Caco-2 (cell line): ENCODE measurements at regions not wholly inside any gene's neighbourhood (a gene's known extent, or its start where the extent isn't known, plus 50 kb on each side); places are given as distances from the start of the nearest gene placed in this dataset.

ENCODE experiments used
- BruUV-seq: library from RNA; stranded (reverse); fragments of 400-500 nt; replicated peaks from 2 replicates; lab custom pipeline; 2021; lab: Mats Ljungman, UMichigan
- CTCF ChIA-PET: fragments of 300-600 bp; sonication (Branson Sonifier 250); formaldehyde crosslinking; loops from one replicate; lab custom pipeline; 2022; ENCODE audit warnings: antibody characterized with exemption; lab: Charles Lee
- POLR2A ChIA-PET: fragments of 300-600 bp; sonication (Branson Sonifier 250); formaldehyde crosslinking; loops from one replicate; lab custom pipeline; 2022; ENCODE audit warnings: antibody characterized with exemption; lab: Charles Lee
- DNase-seq, 2 experiments: peaks; one replicate each; pipeline versions ENCODE4 v3.0.0 to v3.0.0-alpha.2; 2020 to 2022
- H3K27me3 ChIP-seq: replicated peaks from 2 replicates; pipeline ENCODE4 v1.6.0; 2011; ENCODE audit warnings: low read length; ENCODE audit not compliant: control insufficient read depth, insufficient read depth
- H3K36me3 ChIP-seq: 2 replicates; pipeline ENCODE4 v1.5.1; 2011; ENCODE audit warnings: low read length; ENCODE audit not compliant: control insufficient read depth, insufficient read depth
- H3K4me1 ChIP-seq: fragments of 250-450 bp; sonication (Bioruptor Pico); 2 replicates; pipeline ENCODE4 v1.5.1; 2020; ENCODE audit warnings: mild to moderate bottlenecking
- H3K4me3 ChIP-seq: 2 replicates; pipeline ENCODE4 v1.5.1; 2011; ENCODE audit warnings: low read depth, mild to moderate bottlenecking, control low read depth, low read length
- H3K9me3 ChIP-seq: fragments of 250-450 bp; sonication (Bioruptor Pico); 2 replicates; pipeline ENCODE4 v1.5.1; 2020; ENCODE audit warnings: mild to moderate bottlenecking, moderate library complexity
- H3K27ac Mint-ChIP-seq: one replicate; pipeline ENCODE4 v1.8.0; 2022; ENCODE audit warnings: mixed read lengths; ENCODE audit not compliant: unreplicated experiment
- H3K27me3 Mint-ChIP-seq: one replicate; pipeline ENCODE4 v1.8.0; 2022; ENCODE audit warnings: mixed read lengths; ENCODE audit not compliant: insufficient read depth, unreplicated experiment
- H3K36me3 Mint-ChIP-seq: one replicate; pipeline ENCODE4 v1.8.0; 2022; ENCODE audit warnings: mild to moderate bottlenecking, mixed read lengths; ENCODE audit not compliant: insufficient read depth, unreplicated experiment
- H3K4me1 Mint-ChIP-seq: one replicate; pipeline ENCODE4 v1.8.0; 2022; ENCODE audit warnings: low read depth, mixed read lengths; ENCODE audit not compliant: unreplicated experiment
- H3K4me3 Mint-ChIP-seq: one replicate; pipeline ENCODE4 v1.8.0; 2022; ENCODE audit warnings: mild to moderate bottlenecking, moderate library complexity, mixed read lengths; ENCODE audit not compliant: unreplicated experiment
- H3K9me3 Mint-ChIP-seq: one replicate; pipeline ENCODE4 v1.8.0; 2022; ENCODE audit warnings: mixed read lengths; ENCODE audit not compliant: unreplicated experiment
- intact Hi-C: fragments of 100-400 bp; cut with micrococcal nuclease; formaldehyde crosslinking; loops from one replicate; pipeline ENCODE4 v1.10.0; 2022; ENCODE audit not compliant: unreplicated experiment
- TF ChIP-seq, protein P1 (sequence below), 2 experiments: fragments of 200-600 bp in 1 of 2; IDR thresholded peaks; 1 replicate in 1 of 2; 2 replicates in 1 of 2; pipeline versions ENCODE4 v1.5.1 to v1.8.0; 2011 to 2022; ENCODE audit warnings: antibody characterized with exemption in 1 of 2, control low read depth in 1 of 2, inconsistent platforms in 1 of 2, low read depth in 1 of 2, low read length in 1 of 2, mild to moderate bottlenecking in 1 of 2, moderate library complexity in 1 of 2; ENCODE audit not compliant: insufficient read depth in 1 of 2, severe bottlenecking in 1 of 2, unreplicated experiment in 1 of 2

DNA sequence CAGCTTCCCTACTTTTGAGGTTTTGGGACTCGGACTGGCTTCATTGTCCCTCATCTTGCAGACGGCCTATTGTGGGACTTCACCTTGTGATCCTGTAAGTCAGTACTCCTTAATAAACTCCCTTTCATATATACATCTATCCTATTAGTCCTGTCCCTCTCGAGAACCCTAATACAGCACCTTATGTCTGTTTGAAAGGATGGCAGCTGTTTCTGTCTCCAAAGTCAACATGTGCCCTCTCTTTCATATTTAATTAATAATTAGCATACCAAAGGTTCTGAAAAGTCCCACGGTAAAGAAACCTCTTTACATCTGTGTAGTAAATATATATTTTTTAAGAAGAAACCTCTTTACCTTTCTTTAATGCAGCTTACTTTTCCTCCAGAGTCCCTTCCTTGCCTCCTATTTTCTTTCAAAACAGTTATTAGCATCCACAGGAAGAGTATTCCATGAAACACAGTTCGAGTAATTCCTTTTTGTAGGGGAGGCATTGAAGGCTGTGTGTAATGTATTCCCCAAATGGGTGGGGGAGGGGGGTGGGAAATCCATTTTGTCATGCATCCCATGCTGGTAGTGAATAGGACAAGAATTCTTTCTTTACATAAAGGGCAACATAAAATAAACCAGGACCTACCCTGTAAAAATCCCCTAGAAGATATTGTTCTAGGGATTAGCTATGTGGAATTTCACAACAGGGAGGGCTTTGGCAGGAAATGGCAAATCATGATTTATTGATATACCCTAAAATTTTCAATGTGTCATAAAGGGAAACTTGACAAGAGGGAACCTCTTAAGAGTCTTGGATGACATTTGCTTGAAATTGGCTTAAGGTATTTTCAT, 241.5 kb downstream of the SUDS3 start:
- Mint-ChIP-seq H3K9me3 (no peaks in the 10 kb centered on the region), H3K27me3 (peaks cover 18% of the 10 kb centered on the region), H3K36me3 (no peaks in the 10 kb centered on the region), H3K4me1 (no peaks in the 10 kb centered on the region), H3K27ac (no peak overlapping the region), H3K4me3 (no peak overlapping the region)
- ChIA-PET POLR2A (no interaction called here), CTCF (no interaction called here)
- Histone ChIP-seq H3K36me3 (no peaks in the 10 kb centered on the region), H3K4me3 (no peak overlapping the region), H3K27me3 (no peaks in the 10 kb centered on the region), H3K9me3 (no peaks in the 10 kb centered on the region), H3K4me1 (no peaks in the 10 kb centered on the region)
- BruUV-seq: no TSS peak
- intact Hi-C loops: no loop called here
- TF ChIP-seq, protein P1, sequence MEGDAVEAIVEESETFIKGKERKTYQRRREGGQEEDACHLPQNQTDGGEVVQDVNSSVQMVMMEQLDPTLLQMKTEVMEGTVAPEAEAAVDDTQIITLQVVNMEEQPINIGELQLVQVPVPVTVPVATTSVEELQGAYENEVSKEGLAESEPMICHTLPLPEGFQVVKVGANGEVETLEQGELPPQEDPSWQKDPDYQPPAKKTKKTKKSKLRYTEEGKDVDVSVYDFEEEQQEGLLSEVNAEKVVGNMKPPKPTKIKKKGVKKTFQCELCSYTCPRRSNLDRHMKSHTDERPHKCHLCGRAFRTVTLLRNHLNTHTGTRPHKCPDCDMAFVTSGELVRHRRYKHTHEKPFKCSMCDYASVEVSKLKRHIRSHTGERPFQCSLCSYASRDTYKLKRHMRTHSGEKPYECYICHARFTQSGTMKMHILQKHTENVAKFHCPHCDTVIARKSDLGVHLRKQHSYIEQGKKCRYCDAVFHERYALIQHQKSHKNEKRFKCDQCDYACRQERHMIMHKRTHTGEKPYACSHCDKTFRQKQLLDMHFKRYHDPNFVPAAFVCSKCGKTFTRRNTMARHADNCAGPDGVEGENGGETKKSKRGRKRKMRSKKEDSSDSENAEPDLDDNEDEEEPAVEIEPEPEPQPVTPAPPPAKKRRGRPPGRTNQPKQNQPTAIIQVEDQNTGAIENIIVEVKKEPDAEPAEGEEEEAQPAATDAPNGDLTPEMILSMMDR (IDR thresholded peaks at IDR 0.05; ENCODE audit: insufficient read depth in 1 of 2, low read depth in 1 of 2, low read length in 1 of 2, severe bottlenecking in 1 of 2, unreplicated experiment in 1 of 2): no peak
- DNase-seq: no peak

DNA sequence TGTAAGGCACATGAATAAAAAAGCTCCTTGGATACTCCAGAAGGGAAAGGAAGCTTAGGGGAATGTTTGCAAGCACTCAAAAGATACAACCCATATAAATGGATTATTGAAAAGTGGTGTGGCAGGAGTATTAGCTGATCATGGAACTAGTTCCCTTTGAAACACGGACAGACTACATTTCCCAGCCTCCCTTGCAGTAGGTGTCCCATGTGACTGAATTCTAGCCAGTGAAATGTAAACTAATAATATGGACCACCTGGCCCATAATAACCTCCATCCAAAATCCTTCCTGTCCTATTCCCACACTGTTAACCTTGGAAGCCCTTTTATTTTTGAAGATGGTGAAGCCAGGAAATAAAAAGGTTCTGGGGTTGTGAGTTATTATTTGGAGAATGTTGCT, 242.3 kb downstream of the SUDS3 start:
- Mint-ChIP-seq H3K4me3 (no peak overlapping the region), H3K36me3 (no peaks in the 10 kb centered on the region), H3K27me3 (peaks cover 22% of the 10 kb centered on the region), H3K9me3 (no peaks in the 10 kb centered on the region), H3K27ac (no peak overlapping the region), H3K4me1 (no peaks in the 10 kb centered on the region)
- ChIA-PET POLR2A (no interaction called here), CTCF (no interaction called here)
- intact Hi-C loops: no loop called here
- Histone ChIP-seq H3K4me1 (no peaks in the 10 kb centered on the region), H3K9me3 (no peaks in the 10 kb centered on the region), H3K36me3 (no peaks in the 10 kb centered on the region), H3K4me3 (no peak overlapping the region), H3K27me3 (no peaks in the 10 kb centered on the region)
- DNase-seq: no peak
- TF ChIP-seq, protein P1 (IDR thresholded peaks at IDR 0.05; ENCODE audit: insufficient read depth in 1 of 2, low read depth in 1 of 2, low read length in 1 of 2, severe bottlenecking in 1 of 2, unreplicated experiment in 1 of 2): no peak
- no TSS peak for BruUV-seq

DNA sequence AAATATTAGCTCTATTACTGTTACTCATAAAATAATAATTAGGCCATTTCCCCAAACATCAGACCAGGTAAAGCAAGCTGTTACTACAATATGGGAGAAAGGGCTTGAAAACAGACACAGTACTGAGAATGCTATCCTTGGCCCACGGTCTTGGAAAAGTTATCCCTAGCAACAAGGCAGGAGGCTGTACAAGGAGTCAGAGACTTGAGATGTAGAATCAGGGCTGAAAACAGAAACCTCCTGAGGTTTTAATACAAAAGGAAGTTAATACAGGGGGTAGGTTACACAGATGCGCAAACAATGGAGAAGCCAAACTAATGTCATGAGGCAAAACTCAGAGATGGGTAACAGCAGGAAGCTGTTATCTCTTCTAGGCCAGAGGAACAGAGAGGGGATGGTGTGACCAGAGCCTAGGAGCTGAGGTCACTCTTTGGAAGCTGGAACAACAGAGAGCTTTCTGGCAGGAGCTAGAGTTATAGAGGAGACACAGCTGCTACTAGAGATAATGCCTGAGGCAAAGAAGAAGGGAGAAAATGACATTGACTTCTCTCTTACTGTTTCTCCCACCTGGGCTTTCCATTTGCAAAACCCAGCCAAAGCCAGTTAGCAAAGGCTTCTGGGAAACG, 248.8 kb downstream of the SUDS3 start:
- no peaks in the 10 kb centered on the region for H3K36me3 ChIP-seq
- peaks cover 14% of the 10 kb centered on the region for H3K27me3 Mint-ChIP-seq
- no peak overlapping the region for H3K4me3 ChIP-seq
- BruUV-seq: no TSS peak
- no peaks in the 10 kb centered on the region for H3K9me3 Mint-ChIP-seq
- DNase-seq: no peak
- H3K4me1 Mint-ChIP-seq: no peaks in the 10 kb centered on the region
- TF ChIP-seq, protein P1 (IDR thresholded peaks at IDR 0.05; ENCODE audit: insufficient read depth in 1 of 2, low read depth in 1 of 2, low read length in 1 of 2, severe bottlenecking in 1 of 2, unreplicated experiment in 1 of 2): no peak
- ChIA-PET CTCF (no interaction called here), POLR2A (no interaction called here)
- H3K4me1 ChIP-seq: no peaks in the 10 kb centered on the region
- no peaks in the 10 kb centered on the region for H3K36me3 Mint-ChIP-seq
- H3K27me3 ChIP-seq: no peaks in the 10 kb centered on the region
- intact Hi-C loops: no loop called here
- H3K27ac Mint-ChIP-seq: no peak overlapping the region
- H3K9me3 ChIP-seq: no peaks in the 10 kb centered on the region
- no peak overlapping the region for H3K4me3 Mint-ChIP-seq
